ENCODE measurements at regions not wholly inside any gene's neighbourhood (a gene's known extent, or its start where the extent isn't known, plus 50 kb on each side); places are given as distances from the start of the nearest gene placed in this dataset.

DNA sequence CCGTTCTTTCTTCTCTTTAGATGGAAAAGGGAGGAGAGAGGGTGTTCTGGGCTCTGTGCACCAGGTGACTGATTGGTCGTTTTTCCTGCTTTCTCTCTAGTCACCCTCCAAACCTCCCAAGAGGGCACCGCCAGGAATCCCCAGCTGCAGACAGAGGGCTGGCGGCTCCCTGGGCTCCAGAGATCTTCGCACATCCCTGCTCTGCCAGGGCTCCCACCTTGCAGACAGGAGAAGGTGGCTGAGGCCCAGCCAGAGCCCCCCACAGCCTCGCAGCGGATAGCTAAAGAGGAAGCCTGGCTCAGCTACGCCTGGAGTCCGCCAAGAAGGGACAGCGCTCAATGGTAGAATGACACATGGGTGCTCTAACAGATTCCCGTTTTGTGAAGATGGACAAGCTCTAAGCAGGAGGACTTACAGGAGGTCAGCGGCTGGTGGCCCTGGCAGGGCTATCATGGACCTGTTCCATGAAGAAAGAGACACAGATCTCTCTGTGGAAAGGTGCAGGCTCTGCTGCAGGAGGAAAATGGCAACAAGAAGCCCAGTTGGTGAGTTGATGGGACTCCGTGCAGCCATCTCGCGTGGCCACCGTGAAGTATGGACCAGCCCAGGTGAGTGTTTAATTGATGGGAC, 976.9 kb downstream of the BRD1 start:
- TF ChIP-seq, protein P1, sequence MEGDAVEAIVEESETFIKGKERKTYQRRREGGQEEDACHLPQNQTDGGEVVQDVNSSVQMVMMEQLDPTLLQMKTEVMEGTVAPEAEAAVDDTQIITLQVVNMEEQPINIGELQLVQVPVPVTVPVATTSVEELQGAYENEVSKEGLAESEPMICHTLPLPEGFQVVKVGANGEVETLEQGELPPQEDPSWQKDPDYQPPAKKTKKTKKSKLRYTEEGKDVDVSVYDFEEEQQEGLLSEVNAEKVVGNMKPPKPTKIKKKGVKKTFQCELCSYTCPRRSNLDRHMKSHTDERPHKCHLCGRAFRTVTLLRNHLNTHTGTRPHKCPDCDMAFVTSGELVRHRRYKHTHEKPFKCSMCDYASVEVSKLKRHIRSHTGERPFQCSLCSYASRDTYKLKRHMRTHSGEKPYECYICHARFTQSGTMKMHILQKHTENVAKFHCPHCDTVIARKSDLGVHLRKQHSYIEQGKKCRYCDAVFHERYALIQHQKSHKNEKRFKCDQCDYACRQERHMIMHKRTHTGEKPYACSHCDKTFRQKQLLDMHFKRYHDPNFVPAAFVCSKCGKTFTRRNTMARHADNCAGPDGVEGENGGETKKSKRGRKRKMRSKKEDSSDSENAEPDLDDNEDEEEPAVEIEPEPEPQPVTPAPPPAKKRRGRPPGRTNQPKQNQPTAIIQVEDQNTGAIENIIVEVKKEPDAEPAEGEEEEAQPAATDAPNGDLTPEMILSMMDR (conservative IDR thresholded peaks at IDR 0.05) = no peak

DNA sequence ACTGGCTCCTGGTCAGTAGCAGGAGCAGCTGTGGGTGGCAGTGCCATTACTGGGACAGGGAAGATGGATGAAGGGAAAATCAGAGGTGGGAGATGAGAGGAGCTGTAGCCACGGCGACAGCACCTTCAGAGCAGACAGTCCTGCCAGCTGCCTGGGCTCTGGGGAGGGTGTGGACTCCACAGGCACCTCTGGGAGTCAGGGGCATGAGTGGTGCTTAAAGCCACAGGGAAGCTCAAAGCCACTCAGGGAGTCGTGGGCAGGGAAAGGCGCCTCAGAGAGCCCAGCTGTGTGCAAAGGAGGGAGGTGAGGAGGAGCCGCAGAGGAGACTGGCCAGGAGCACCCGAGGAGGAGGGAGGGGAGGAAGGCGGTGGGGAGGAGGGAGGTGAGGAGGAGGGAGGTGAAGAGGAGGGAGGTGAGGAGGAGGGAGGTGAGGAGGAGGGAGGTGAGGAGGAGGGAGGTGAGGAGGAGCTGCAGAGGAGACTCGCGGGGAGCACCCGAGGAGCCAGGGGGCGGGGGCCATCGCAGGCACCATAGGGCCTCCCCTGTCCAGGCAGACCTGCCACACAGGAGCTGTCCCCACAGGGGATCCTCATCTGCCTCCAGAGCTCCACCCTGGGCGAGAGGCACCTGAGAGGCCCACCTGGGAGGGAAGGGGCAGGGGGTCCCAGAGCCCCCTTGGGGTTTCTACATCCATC, 977.6 kb downstream of the BRD1 start:
- no peak overlapping the region for H3K27ac ChIP-seq
- TF ChIP-seq, protein P1 (conservative IDR thresholded peaks at IDR 0.05) = no peak

More for the DNA sequence above, 976.9 kb downstream of the BRD1 start:
- H3K27ac ChIP-seq = no peak overlapping the region

- H3K27ac ChIP-seq = no peak overlapping the region
- TF ChIP-seq, protein P1 (conservative IDR thresholded peaks at IDR 0.05) = no peak
Observed at GRCh38 chr22:48849219-48849912, 978.3 kb downstream of the BRD1 start.

DNA sequence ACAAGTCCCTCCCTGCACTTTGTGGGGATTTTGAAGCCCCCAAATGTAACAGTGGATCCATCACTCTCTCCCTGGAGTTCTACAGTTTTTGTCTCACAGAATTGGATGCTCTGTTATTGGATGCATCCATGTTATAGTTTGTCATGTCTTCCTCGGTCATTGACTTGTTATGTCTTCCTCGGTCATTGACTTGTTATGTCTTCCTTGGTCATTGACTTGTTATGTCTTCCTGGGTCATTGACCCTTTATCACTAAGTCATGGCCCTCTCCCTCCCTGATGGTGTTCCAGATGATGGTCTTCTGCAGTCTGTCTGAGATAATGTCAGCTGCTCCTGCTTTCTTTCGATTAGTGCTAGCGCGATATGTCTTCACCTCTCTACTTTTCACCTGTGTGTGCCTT, 981.5 kb downstream of the BRD1 start:
- H3K27ac ChIP-seq = no peak overlapping the region
- TF ChIP-seq, protein P1 (conservative IDR thresholded peaks at IDR 0.05) = no peak

DNA sequence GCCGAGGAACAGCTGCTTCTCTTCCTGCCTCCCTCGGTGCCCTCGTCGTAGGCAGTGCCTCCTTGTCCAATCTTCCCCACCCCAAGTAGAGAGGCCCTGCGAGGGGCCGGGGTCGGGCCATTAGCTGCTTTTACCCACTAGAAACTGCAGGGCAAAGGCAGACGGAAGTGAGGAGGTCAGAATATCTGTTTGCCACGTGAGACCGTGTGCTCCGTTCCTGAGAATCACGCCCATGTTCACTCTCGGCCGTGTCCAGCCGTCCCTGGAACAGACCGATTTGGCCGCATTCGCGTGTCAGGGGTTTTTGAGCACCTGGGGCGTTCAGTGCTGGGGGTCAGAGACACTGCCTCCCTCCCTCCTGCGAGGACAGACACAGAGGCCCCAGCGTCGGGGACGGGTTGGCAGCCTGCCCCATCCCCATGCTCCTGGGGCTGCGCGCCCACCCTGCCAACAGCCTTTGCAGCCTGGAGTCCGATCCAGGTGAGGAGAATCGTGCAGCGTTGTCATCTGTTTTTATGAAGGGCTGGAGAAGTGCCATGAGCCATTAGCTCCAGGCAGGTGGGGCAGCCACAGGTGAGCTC, 982.2 kb downstream of the BRD1 start:
- TF ChIP-seq, protein P1 (conservative IDR thresholded peaks at IDR 0.05) = no peak
- no peak overlapping the region for H3K27ac ChIP-seq

DNA sequence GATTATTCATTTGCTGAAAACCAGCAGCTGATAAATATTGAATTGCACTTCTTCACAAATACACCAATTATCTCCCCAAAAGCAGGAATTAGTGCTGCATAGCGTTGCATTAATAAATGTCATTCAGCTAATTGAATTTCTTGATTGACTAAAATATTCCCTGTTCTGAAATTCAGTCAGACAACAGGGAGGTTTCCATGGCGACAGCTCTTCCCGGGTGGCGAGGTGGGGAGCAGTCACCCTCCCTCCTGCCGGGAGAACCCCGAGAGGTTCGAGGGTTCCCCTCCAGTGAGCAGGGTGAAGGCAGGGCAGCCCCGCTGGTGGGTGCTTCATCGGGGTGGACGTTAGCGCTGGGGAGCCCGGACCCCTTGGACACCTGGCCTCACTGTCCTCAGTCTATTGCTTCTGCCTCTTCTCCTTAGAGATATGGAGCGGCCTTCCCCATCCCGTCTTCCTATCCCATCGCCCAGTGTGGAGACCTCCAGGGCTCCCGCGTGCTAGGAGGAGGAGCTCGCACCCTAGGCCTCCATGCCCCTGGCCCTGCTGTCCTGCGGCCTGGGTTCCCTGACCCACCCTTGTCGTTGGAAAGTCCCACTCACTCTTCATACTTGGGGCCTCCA, 983.5 kb downstream of the BRD1 start:
- no peak overlapping the region for H3K27ac ChIP-seq
- TF ChIP-seq, protein P1 (conservative IDR thresholded peaks at IDR 0.05) = no peak

- H3K27ac ChIP-seq = no peak overlapping the region
- TF ChIP-seq, protein P1 (conservative IDR thresholded peaks at IDR 0.05) = no peak
Observed at GRCh38 chr22:48843640-48844039, 984.0 kb downstream of the BRD1 start.

Measured in VCaP (cell line).